Activated CD4-positive, alpha-beta T cell treated with anti-CD3 and anti-CD28 coated beads, Interleukin-2, amount 50 U/mL, for 1 hour (primary cell): ENCODE measurements at regions not wholly inside any gene's neighbourhood (a gene's known extent, or its start where the extent isn't known, plus 50 kb on each side); places are given as distances from the start of the nearest gene placed in this dataset.

Source experiments
- DNase-seq: peaks from one replicate; pipeline ENCODE4 v3.0.0-alpha.2; 2020

DNA sequence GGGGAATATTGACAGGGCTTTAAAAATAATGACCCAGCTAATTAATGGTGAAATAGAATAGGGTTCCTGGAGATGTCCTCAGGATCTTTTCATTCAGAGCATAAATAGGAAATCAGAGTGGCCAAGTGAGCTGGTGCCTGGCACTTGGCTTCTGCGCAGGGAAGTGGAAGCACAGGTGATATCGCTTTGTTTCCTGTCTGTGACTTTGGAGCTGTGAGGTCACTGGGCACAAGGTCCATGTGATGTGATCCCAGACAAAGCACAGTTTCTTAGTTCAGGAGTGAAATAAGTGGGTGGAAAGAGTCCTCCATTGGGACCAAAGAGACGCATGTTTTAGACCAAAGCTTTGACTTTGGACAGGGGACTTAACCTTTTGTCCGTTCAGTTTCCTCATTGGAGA is 338.3 kb downstream of the CYRIA start:
- DNase-seq: no peak

DNA sequence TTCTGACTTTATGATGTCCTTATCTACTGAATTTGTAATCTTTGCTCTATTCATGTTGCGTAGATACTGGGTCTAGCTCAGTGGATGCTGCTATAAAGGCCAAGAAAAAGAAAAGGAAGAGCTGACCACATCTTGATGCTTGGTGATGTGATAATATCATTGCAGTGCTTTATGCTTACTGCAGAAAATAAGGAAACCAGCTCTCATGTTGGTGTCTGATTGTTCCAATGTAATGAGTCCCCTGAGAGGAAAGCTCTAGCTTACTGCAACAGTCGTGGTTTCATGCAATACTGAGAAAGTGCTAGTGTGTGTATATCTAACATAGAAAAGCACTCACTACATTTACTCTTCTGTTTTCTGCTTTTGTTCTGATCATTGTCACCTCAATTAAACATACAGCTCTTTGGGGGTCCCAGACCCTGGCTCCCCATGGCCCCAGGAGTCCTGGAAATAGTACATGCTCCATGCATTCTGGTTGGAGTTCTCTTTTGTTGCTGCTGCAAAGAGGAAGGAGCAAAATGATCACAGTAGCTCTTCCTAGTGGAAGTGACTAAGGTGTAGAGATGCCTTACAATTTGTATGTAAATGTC is 338.8 kb downstream of the CYRIA start:
- no peak for DNase-seq

DNA sequence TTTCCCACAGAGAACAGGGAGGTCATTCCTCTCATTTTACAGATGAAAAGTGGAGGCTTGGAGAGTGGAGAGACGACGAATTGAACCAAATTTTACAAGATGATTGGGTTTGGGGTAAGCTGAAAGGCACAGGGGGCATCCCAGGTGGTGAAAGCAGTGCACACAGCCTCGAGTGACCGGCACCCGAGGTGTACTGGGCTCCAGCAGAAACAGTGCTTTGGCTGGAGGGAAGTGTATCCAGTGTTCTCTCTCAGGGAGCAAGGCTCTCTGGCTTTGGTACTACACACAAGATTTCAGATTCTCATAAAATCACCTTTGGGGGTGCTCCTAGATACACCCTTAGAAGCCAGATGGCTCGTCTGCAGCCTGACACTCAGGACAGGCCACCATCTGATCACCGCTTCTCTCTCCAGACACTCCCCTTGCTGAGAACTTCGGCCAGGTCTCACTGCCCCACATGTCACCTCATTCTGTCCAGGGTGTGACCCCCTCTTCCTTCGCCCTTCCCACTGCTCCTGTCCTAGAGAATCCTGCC is 339.6 kb downstream of the CYRIA start:
- no peak for DNase-seq

DNA sequence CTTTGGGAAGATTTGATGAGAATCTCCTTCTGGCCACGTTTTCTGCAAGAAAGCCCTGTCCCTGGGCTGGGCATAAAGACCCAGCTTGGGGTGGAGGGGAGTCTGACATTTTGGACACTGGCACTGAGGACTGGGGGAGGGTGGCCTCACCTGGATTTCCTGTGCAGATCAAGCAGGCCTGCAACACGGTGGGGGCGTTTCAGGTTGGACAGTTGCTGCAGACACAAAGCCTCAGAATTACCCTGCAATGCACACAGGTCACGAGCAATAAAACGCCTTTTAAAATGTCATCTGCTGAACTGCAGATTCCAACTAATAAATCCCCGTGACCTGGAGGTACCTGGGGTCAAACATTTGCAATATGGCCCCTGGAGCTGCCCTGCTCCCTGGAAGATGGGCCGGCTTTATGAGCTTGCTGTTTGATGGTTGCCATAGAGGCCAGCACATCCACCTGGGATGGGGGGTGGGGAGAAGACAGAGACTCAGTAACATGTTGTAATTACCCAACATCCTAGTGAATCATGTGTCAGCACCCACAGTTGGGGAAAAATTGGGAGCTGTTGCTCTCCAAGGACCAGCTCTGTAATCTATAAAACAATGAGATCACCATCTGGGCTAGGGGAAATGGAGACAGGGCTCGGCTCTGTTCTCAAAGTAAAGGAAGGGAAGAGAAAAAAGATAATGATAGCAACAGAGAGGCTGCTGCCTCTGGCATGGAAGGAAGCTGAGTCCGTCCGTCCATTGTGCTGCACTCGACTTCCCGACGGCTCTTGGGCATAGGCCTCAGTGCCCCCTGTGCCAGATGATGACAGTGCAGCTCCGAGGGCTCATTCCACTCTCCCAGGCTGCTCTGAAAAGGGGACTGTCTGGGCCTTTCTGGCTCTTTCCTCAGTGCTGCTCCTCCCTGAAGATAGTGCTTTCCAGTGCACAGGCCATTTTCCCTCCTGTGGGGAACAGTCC is 340.3 kb downstream of the CYRIA start:
- no peak for DNase-seq

DNA sequence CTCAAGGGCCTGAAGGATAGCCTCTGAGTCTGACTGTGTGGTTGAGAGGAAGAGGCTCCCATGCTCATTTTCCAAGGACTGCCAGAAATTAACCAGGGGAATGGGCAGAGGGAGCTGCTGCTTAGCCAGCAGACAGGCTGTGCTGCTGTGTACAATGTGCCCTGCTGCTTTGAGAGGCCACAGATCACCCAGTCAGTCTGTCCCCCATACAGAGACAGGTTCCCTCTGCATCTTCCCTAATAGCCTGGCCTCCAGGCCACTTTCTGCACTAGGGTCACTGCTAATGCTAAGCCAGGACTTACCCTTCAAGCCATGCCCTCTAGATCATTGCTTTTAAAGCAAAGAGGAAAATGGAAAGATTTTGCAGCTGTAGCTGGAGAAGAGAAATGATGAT is 341.1 kb downstream of the CYRIA start:
- DNase-seq: no peak

DNA sequence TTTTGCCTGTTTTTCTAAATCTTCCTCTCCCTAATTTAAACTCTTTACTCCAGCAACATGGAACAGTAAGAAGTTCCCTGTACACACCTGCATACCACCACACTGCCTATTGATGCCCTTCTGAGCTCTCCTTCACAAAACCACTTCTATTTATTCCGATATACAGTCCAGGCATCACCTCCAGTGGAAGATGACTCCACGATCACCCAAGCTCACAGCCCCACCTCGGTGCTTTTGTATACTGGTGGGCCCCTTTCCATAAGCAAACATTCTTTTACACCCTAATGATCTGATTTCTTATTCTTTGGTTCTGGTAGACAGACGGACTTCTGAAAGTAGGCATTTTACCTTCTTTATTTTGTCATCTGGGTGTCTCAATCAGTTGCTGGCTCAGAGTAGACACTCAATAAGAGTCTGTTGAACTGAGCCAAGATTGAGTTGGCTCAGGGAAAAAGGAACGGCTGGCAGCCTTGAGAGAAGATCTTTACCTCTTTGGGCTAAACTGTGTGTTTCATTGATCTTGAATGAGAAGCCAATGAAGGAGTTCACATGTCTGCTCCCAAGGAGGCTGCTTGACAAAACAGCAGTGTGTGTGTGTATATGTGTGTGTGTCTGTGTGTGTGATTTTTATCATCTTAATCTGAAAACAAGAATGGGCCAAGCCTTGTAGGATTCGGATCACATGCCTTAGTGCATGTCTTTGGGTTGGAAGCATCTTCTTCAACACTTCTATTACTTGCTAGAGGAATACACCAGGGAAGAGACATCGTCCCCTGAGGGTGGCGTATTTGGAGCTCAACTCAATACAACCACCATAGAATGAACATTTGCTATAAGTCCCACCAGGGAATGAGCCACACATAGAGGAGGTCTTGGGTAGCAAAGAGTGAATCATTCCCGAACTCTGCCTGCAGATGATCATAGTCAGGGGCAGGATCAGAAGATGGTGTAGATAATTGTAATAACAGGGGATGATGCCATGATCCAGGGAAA is 341.8 kb downstream of the CYRIA start:
- DNase-seq: no peak

DNA sequence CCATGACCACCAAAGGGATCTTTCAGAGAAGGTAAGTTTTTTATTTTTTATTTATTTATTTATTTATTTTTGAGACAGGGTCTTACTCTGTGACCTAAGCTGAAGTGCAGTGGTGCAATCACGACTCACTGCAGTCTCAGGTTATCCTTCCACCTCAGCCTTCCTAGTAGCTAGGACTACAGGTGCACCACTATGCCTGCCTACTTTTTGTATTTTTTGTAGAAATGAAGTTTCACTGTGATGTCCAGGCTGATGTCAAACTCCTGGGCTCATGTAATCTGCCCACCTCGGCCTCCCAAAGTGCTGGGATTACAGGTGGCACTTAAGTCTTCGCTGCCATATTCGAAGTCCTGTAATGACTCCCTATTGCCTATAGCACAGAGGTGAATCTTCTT is 342.5 kb downstream of the CYRIA start:
- no peak for DNase-seq

DNA sequence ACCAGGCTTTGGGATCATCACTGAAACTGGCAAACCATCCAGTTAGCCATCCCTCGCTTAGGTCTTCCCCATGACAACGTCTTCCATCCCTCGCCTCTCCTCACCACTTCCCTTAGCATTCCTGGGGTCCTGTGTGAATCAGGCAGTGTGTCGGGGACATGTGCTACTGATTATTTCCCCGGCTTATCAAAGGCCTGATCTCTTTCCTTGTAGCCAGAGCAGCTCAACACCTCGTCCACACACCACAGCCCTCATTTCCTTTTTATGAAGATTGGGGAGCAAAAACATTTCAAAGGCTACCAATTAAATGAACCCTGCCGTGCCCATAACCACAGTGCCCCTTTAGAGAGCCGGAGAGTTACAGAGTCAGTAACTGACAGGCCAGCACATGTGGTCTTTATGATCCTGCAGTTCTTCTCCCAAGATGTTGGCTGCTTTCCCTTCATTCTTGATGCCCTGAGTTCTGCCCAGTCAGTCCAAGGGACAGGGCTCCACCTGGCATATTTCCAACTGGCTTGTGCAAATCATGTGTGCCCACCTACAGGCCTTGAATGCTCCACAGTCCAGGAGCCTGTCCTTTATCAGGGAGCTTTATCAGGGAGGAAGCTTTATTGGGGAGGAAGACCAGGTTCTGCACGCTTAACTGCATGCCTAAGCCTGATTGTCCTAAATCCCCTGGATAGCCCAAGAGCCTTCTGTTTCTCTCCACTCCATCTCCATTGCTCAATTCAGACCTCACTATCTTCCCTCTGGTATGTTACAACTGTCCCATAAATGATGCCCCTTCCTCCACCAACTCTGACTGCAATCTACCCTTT is 343.1 kb downstream of the CYRIA start:
- no peak for DNase-seq

DNA sequence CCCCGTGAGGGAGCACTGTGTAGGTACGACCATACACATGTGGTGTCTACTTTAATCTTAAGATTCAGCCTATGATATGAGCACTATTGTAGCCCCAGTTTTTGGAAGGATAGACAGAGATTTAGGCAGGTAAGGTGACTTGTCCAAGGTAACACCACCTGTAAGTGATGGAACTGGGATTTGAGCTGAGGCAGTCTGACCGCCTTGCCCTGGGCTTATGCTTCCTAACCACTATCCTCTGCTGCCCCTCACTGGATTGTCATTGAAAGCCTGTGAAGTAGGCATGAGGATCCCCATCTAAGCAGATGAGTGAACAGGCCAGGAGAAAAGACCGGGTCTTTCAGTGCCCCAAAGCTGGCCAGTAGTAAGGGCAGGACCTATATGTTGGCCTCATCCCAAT is 343.8 kb downstream of the CYRIA start:
- DNase-seq: no peak

DNA sequence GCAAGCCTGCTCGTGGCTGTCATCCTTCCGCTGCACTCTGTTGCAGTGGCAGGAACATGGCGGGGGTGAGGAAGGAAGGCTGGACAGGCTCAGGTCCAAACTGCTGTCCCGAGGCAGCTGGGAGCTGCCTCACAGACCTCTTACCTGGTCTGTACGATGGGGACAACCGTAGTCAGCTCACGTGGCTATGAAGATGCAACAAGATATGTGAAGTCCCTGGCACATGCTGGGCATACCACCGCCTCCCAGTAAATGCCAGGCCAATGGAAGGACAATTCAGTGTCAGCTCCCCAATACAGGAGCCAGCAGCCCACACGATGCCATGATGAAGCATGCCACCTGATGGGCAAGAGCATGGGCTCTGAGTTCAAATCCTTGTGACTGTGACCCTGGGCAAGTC is 344.4 kb downstream of the CYRIA start:
- DNase-seq: no peak

DNA sequence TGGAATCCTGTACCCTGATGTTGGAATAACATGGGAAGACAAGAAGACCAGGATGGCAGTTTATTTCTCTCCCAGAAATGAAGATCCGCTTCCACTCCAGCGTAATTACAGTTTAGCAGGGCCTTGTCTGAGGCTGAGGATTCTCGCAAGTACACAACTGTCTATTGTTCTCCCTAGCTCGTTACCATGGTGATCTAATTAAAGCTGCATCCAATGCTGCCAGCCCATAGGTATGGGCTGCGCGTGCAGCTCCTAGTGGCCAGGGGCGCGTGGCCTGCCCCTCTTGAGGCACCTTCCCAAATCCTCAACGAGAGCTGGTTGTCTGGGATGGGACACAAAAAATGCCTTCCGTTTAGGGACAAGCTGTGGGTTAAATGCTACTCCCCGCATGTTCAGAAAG is 344.9 kb downstream of the CYRIA start:
- no peak for DNase-seq

DNA sequence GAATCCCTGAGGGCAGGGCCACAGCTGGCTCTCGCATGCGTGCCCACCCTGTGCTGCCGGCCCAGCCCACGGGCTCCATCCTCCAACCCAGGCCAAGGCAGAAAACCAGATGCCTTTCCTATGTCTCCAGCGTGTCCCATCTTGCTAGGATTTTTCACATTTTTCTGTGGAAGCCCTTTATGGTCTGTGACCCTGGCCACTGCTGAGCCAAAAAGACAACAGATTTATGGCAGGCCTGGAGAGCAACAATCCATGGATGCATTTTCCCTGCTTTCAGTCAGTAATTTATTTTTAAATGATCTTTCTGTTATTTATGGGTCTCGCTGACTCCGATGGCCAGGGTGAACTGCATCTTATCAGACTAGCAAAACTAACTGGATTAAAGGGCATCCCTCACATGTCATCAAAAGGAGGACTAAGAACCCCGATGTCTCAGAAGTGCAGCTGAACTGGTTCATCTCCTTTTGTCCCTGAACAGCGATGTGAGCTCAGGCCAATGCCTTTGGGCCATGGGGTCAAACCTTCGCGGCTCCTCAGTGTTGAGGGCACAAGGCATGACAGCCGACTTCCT is 346.0 kb downstream of the CYRIA start:
- no peak for DNase-seq

DNA sequence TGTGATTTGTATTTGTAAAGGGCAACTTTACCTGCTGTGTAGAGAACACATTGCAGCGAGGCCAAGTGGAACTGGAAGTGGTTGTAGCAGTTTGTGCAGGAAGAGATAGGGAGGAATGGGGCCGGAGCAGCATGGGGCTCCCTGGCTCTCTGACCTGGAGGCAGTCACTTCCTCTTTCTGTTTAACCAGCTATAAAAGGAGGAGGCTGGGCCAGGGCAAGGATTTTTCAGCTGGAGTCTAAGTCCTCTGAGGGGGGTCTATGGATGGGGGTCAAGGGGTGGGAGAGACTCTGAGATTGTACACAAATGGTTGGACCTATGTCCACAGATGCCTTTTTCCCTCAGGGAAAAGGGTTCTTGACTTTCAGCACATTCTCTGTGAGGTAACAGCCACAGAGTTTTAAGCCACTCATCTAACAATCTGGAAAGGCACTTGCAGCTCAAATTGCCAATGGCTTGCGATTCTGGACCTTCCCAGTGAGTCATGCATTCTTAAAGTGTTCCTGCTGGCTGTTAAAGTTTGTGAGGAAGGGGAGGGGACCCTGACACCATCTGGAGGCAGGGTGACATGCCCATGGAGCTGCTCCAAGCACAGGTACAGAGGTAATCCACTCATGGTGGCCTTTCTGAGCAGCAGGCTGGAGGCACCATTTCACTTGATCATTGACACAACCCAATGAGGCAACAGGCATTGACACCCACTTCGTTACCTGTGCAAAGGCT is 347.0 kb downstream of the CYRIA start:
- no peak for DNase-seq

DNA sequence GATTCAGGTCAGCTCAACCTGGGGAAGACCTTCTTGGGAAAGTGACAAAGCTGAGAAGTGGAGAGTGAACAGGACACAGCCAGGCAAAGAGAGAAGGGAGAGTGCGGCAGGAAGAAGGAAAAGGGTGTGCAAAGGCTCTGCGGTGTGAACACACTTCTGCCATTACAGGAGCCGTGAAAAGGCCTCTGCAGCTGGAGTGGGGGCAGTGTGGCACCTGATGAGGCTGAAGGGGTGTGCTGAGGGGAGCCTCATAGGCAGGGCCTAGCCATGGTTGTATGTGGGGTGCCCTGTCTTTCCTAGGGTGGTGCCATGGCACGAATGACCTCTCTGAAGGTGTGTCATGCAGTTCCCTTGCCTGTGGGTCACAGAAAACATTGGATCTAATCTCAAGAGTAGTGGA is 347.6 kb downstream of the CYRIA start:
- no peak for DNase-seq

DNA sequence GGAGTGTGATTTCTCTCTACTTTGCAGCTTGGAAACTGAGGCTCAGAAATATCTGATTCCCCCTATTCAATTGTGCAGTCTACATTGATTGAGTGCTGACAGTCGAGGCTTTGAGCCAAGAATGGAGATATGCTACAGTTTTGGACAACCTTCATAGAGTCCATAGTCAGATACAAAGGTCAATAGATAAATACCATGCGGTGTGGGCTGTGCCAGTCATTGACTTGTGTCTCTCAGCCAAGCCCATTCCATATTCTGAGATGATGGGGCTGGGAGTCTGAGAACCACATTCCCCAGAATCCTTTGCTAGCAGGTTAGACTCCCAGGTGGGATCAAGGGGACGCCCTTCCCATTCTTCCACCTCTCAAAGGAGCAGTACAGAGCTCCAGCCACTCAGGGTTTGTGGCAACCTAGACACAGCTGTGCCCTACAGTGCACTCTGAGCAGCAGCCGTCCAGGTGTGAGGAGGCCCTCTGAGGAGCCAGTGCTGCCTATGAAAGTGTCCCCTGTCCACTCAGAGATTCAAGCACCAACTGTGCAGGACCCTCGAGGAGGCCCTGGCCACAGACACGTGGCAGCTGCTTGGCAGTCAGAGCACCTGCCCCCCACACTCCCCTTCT is 348.3 kb downstream of the CYRIA start:
- DNase-seq: no peak

DNA sequence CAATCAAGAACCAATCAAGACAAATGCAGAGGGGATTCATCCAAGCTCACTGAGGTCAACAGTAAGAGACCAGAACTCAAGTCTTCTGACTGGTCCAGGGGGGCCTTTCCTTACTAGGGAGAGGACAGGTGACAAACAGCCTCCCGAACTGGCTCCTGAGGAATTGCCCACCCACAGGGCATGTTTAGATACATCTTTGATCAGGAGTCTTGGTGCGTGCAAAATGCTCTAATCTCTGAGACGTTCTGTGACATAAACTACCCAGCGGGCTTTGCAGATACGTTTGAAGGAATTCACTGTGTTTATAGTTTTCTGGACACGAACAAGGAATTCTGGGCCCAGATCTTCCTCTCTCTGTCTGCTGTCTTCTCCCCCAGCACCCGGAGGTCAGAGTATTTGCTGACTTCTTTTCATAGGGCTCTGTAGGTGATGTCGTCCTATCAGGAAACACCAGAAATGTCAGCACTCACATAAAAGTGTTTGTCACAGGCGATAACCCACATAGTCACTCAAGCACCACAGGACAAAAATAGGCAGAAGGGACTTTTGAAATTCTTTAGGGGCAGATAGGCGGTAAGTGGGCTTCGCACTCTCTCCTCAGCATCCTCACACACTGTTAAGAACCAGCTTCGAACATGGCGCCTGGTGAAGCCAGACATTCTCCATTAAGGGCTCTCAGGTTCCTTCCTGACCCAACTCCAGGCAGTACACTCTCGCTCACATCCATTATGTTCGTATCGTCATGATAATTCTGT is 349.0 kb downstream of the CYRIA start:
- no peak for DNase-seq

DNA sequence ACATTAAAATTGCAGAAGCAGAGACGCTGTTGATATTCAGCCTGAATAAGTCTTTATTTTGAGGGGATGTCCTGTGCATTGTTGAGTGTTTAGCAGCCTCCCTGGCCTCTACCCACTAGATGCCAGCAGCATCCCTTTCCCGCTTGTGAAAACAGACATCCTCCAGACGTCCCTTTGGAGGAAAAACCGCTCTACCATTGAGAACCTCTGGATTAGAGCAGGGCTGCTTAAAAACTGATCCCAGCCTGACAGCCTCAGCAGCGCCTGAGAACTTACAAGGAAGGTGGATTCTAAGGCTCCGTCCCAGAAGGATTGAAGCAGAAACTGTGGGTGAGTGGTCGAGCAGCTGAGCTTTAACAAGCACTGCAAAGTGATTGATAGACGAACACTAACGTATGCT is 349.7 kb downstream of the CYRIA start:
- DNase-seq: no peak

DNA sequence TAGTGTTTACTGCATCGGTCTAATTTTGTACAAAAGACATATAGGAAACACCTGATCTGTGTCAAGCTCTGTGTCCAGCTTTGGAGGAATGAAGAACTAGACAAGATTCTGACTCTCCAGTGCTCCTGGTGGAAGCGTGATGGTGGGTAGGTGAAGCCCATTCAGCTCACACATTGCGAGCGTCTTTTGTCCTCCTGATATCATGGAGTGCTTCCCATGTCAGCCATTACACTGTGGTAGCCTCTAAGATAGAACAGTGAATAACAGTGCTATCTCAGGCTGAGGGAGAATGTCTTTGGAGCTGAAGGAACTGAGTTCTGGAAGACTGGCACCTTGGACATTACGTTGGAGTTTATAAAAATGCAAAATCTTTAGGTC is 350.2 kb downstream of the CYRIA start:
- no peak for DNase-seq

DNA sequence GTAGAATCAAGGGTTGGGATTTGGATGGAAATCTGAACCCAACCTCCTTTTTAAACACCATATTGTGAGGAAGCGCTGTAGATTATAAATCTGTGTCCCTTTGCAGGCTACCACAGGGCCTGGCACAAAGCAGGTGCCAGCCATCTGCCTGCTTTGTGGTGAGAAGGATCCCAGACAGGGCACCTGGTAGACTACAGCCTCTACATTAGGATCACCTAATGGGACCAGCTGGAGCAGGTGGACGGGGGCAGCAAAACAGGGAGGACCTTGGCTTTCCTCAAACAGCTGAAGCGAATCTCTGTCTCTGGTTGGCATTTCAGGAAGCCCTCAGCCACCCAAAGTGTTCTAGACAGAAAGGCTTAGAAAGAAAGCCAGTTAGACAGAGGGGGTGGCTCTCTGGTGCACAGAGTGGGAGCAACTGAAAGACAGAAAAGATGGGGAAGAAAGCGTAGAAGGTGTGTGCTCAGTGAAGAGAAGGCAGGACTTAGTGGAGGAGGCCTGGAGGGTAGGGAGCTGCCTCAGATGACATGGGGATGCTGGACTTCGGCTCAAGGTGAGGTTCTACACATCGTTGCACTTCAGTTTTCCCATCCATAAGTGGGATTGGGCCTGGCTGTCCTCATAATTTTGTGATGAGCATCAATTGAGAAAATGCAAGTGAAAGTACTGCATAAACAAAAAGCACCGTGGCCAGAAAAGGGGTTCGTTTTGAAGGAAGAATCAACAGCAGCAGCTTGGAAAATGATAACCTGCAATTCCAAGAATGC is 350.8 kb downstream of the CYRIA start:
- DNase-seq: no peak
